Testis (tissue), 2 donors: ENCODE measurements at regions not wholly inside any gene's neighbourhood (a gene's known extent, or its start where the extent isn't known, plus 50 kb on each side); places are given as distances from the start of the nearest gene placed in this dataset.

ENCODE experiments used
- DNase-seq: peaks from one replicate; pipeline ENCODE4 v3.0.0-alpha.2; 2019
- H3K27ac ChIP-seq, 2 donors: fragments of 200-600 bp; sonication (generic); one replicate each; pipeline ENCODE4 v1.5.1; 2019
- H3K27me3 ChIP-seq: fragments of 200-600 bp; sonication (generic); one replicate; pipeline ENCODE4 v1.5.1; 2019
- H3K36me3 ChIP-seq: fragments of 200-600 bp; sonication (generic); one replicate; pipeline ENCODE4 v1.5.1; 2017; ENCODE audit warnings: low read depth; ENCODE audit errors: missing control alignments
- H3K4me1 ChIP-seq: fragments of 200-600 bp; sonication (generic); one replicate; pipeline ENCODE4 v1.5.1; 2019
- H3K4me3 ChIP-seq, 2 donors: fragments of 200-600 bp; sonication (generic); one replicate each; pipeline ENCODE4 v1.5.1; 2017 to 2019
- H3K9me3 ChIP-seq: fragments of 200-600 bp; sonication (generic); one replicate; pipeline ENCODE4 v1.5.1; 2017
- CTCF ChIP-seq, 3 experiments: fragments of 450-650 bp in 2 of 3; fragments of 200-600 bp in 1 of 3; sonication (generic) in 1 of 3; IDR thresholded peaks; one replicate each; pipeline ENCODE4 v1.5.1; 2016 to 2019; ENCODE audit warnings: antibody characterized with exemption in 3 of 3, mild to moderate bottlenecking in 2 of 3, moderate library complexity in 1 of 3
- POLR2A ChIP-seq: fragments of 450-650 bp; IDR thresholded peaks from one replicate; pipeline ENCODE4 v1.6.1; 2017; ENCODE audit warnings: antibody characterized with exemption, mild to moderate bottlenecking, moderate library complexity
- WGBS, 2 donors: methylation state at CpG; one replicate each; pipeline ENCODE4 v1.1.5; 2018; 5-methylcytosine and 5-hydroxymethylcytosine counted together
- intact Hi-C: fragments of 100-400 bp; cut with DNase I; formaldehyde crosslinking; loops from one replicate; pipeline ENCODE4 v1.15.1; 2023; ENCODE audit warnings: low total_unique reads

DNA sequence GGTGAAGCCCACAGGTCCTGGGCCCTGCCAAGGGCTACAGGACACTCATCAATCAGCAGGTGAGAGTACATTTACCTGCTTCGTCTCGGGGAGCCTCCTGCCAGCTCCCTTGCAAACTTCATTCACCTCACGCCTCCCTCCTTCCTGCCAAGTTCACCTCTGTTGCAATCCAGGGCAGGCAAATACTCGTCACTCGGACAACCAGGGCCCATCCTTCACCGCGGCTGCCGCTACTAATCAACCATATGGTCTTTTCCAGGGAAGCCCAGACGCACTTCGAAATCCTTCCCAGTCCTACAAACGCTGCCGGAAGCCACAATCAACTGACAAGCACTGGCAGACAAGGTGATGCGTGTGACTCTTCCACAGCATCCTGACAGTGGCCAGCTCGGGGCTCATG lies 200.7 kb upstream of the NSMCE3 start:
- Histone ChIP-seq H3K36me3 (no peaks in the 10 kb centered on the region), H3K4me1 (no peaks in the 10 kb centered on the region), H3K4me3 (no peak overlapping the region), H3K9me3 (no peaks in the 10 kb centered on the region), H3K27ac (no peak overlapping the region), H3K27me3 (no peaks in the 10 kb centered on the region)
- no peak for TF ChIP-seq CTCF (IDR thresholded peaks at IDR 0.05)
- no peak for TF ChIP-seq POLR2A
- WGBS, 2 donors, result 86 to 87% methylated on average over 14 of the region's 14 CpGs
- intact Hi-C loops, result no loop called here
- DNase-seq, result no peak

DNA sequence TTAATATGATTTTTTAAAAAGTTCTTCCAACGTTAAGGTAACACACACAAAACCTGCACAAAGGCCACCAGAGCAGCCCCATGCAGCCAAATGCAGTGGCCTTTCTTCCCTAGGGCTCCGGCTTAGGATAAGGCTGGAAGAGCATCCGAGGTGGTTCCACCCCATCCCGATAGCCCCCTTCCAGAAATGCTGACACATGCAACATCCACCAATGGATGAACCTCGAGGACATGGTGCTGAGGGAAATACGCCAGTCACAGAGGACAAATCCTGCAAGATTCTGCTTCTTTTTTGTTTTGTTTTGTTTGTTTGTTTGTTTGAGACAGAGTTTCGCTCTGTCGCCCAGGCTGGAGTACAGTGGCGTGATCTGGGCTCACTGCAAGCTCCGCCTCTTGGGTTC lies 199.3 kb upstream of the NSMCE3 start:
- intact Hi-C loops, result no loop called here
- no peaks in the 10 kb centered on the region for H3K4me1 ChIP-seq
- TF ChIP-seq CTCF (IDR thresholded peaks at IDR 0.05), result no peak
- TF ChIP-seq POLR2A, result no peak
- H3K4me3 ChIP-seq, result no peak overlapping the region
- no peak overlapping the region for H3K27ac ChIP-seq
- H3K36me3 ChIP-seq, result no peaks in the 10 kb centered on the region
- no peak for DNase-seq
- H3K9me3 ChIP-seq, result no peaks in the 10 kb centered on the region
- no peaks in the 10 kb centered on the region for H3K27me3 ChIP-seq
- 94% methylated on average over 10 of the region's 10 CpGs for WGBS, 2 donors

DNA sequence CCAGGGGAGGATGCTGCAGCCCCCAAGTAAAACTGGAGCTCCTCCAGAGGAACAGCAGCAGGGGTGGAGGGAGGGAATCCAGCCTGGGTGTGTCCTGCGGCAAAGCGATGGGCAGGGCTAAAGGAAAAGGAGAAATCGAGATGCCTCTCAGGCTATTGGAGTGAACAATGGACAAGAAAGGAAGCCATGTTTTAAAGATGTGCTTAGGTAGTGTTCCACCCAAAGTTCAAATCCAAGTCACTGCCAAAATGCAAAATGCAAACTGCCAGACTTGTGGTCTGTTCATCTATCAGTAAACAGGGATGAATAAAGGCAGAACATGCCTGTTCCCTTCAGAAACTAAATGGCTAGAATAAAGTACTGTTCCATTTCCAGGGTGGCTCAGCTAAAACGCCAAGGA lies 197.5 kb upstream of the NSMCE3 start:
- DNase-seq, result no peak
- no peak overlapping the region for H3K4me3 ChIP-seq
- no peak overlapping the region for H3K27ac ChIP-seq
- TF ChIP-seq POLR2A (no peak), CTCF (IDR thresholded peaks at IDR 0.05) (no peak)
- intact Hi-C loops, result no loop called here
- no peaks in the 10 kb centered on the region for H3K27me3 ChIP-seq
- WGBS, 2 donors, result 81 to 90% methylated on average over 3 to 4 of the region's 4 CpGs
- no peaks in the 10 kb centered on the region for H3K4me1 ChIP-seq
- H3K36me3 ChIP-seq, result no peaks in the 10 kb centered on the region
- no peaks in the 10 kb centered on the region for H3K9me3 ChIP-seq

GRCh38 chr15:29466292-29466691 lies 196.7 kb upstream of the NSMCE3 start:
- WGBS, 2 donors, result 93 to 100% methylated on average over 3 to 4 of the region's 4 CpGs
- DNase-seq, result no peak
- H3K36me3 ChIP-seq, result no peaks in the 10 kb centered on the region
- H3K9me3 ChIP-seq, result no peaks in the 10 kb centered on the region
- H3K4me1 ChIP-seq, result no peaks in the 10 kb centered on the region
- H3K4me3 ChIP-seq, result no peak overlapping the region
- no peaks in the 10 kb centered on the region for H3K27me3 ChIP-seq
- intact Hi-C loops, result no loop called here
- no peak overlapping the region for H3K27ac ChIP-seq
- TF ChIP-seq CTCF (IDR thresholded peaks at IDR 0.05), result no peak
- TF ChIP-seq POLR2A, result no peak

- Histone ChIP-seq H3K4me3 (no peak overlapping the region), H3K27ac (no peak overlapping the region), H3K4me1 (no peaks in the 10 kb centered on the region), H3K36me3 (no peaks in the 10 kb centered on the region), H3K9me3 (no peaks in the 10 kb centered on the region), H3K27me3 (no peaks in the 10 kb centered on the region)
- 90 to 91% methylated on average over 6 of the region's 6 CpGs for WGBS, 2 donors
- DNase-seq, result no peak
- intact Hi-C loops, result no loop called here
- TF ChIP-seq POLR2A (no peak), CTCF (IDR thresholded peaks at IDR 0.05) (no peak)
Observed at GRCh38 chr15:29465816-29466215, 196.2 kb upstream of the NSMCE3 start.
